ENCODE measurements at regions not wholly inside any gene's neighbourhood (a gene's known extent, or its start where the extent isn't known, plus 50 kb on each side); places are given as distances from the start of the nearest gene placed in this dataset.
A peak's percentile ranks its signal among the peaks of the same experiment; 100 is the strongest.
"Not testable (repeated sequence)": the region's sequence is repeated elsewhere in the genome, so short reads cannot be mapped to it uniquely, and the experiment has no call there.

GRCh38 chr4:124067046-124067445 is 645.5 kb downstream of the ANKRD50 start:
- no peak for DNase-seq (ENCODE audit: low read depth)
- H3K4me3 ChIP-seq (ENCODE audit: low read length) = no peak overlapping the region
- TF ChIP-seq CTCF (conservative IDR thresholded peaks at IDR 0.05; ENCODE audit: low read length) = no peak

- H3K4me3 ChIP-seq (ENCODE audit: low read length) = no peak overlapping the region
- DNase-seq (ENCODE audit: low read depth) = no peak
- no peak for TF ChIP-seq CTCF (conservative IDR thresholded peaks at IDR 0.05; ENCODE audit: low read length)
These were observed 641.6 kb downstream of the ANKRD50 start for GRCh38 chr4:124070688-124071484.

- not testable (repeated sequence) for H3K4me3 ChIP-seq (ENCODE audit: low read length); DNase-seq (ENCODE audit: low read depth)
These were observed 637.3 kb downstream of the ANKRD50 start for GRCh38 chr4:124075276-124075675.

- H3K4me3 ChIP-seq (ENCODE audit: low read length) = no peak overlapping the region
- no peak for TF ChIP-seq CTCF (conservative IDR thresholded peaks at IDR 0.05; ENCODE audit: low read length)
- peak; percentile 77 for DNase-seq (ENCODE audit: low read depth)
These were observed 633.3 kb downstream of the ANKRD50 start for GRCh38 chr4:124079174-124079780.

- TF ChIP-seq CTCF (conservative IDR thresholded peaks at IDR 0.05; ENCODE audit: low read length) = no peak
- peak; percentile 70 for DNase-seq (ENCODE audit: low read depth)
- H3K4me3 ChIP-seq (ENCODE audit: low read length) = no peak overlapping the region
These were observed 628.8 kb downstream of the ANKRD50 start for GRCh38 chr4:124083711-124084110.

- DNase-seq (ENCODE audit: low read depth) = no peak
- no peak overlapping the region for H3K4me3 ChIP-seq (ENCODE audit: low read length)
- TF ChIP-seq CTCF (conservative IDR thresholded peaks at IDR 0.05; ENCODE audit: low read length) = no peak
These were observed 626.9 kb downstream of the ANKRD50 start for GRCh38 chr4:124085561-124086180.

DNA sequence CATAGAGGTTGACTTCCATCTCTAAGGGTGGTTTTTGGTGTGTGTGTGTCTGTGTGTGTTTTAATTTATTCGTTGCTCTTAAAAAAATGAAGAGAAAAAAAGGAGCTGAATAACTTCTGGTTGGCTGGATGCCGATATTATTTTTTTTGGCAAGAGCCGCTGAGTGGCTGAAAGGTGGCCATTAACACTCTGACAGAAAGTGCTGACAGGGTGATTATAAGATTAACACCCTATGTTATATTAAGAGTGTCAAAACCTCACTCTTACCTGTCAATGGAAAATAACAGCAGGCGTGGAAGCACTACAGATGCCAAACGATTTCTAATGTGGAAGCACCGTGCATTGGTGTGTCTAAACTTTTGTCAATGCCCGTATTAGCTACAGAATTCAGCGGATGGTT is 622.5 kb downstream of the ANKRD50 start:
- no peak for DNase-seq (ENCODE audit: low read depth)
- TF ChIP-seq CTCF (conservative IDR thresholded peaks at IDR 0.05; ENCODE audit: low read length) = no peak
- no peak overlapping the region for H3K4me3 ChIP-seq (ENCODE audit: low read length)
